GM18517 (cell line): ENCODE measurements at regions not wholly inside any gene's neighbourhood (a gene's known extent, or its start where the extent isn't known, plus 50 kb on each side); places are given as distances from the start of the nearest gene placed in this dataset.
A peak's percentile ranks its signal among the peaks of the same experiment; 100 is the strongest.

Experiments
- ATAC-seq: cut with Tn5 transposase; IDR thresholded peaks from one replicate; pipeline ENCODE4 v1.9.1; 2021; ENCODE audit warnings: mild to moderate bottlenecking, moderate library complexity; ENCODE audit not compliant: unreplicated experiment

DNA sequence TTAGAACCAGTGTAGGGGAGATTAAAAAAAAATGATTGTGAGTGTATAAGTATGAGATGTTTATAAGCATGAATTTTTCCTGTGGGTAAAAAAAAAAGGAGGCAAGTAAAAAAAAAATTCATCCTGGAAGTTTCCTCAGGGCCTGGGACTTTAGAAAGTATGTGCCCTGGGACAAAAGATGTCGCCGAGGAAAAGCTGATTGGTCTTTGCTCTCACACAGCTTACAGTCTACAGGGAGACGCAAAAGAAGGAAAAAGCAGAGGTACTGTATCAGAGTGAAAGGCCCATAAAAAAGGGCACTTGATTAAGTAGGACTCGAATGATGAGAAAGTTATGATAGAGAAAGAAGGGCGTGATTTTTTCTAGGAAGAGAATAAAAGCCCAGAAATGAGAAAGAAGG is 501.4 kb upstream of the MEF2C start:
- no peak for ATAC-seq

DNA sequence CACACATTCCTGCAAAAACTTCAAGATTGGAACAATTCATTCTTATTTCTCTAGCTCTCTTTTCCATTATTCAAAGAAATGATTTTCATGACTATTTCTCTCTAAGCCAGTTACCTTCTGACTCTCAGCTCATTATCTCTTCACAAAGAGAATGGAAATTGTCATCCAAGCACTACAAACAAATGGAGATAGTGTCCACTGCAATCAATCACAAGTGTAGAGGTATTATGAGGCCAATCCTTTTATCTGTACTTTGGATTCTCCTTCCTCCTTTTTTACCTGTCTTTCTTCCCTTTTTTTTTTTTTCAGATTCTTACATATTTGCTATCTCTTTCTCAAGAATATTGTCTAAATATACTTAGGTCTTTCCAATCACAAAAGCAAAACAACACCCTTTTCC is 497.7 kb upstream of the MEF2C start:
- ATAC-seq: no peak

DNA sequence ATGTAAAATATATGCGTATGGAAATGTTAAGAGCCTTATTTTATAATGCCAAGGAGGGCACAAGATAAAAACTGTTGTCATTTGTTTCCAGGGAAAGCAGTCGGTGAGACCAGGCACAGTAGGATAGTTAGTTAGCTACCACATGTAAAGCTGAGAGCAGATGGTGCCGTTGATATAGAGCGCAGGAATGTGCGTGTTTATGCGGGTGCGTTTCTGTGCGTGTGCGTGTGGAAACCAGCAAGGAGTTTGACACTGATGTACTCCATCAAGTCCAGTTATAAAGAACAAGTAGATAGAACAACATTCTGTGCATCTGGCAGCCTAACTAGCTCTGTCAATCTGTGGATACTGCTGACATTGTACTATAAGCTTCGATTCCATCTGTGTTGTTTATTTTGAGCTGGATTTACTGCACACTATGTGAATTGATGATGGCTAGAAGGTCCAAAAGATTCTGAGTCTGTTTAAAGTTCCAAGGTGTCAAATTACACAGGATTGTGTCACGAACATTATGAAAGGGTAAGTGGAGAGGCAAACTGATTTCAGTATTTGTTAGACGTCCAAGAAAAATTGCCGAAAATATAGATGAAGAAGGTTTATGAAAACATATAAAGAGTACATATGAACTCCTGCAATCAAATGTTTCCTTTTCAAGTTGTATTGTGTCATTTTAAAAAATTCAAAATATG is 494.9 kb upstream of the MEF2C start:
- no peak for ATAC-seq

DNA sequence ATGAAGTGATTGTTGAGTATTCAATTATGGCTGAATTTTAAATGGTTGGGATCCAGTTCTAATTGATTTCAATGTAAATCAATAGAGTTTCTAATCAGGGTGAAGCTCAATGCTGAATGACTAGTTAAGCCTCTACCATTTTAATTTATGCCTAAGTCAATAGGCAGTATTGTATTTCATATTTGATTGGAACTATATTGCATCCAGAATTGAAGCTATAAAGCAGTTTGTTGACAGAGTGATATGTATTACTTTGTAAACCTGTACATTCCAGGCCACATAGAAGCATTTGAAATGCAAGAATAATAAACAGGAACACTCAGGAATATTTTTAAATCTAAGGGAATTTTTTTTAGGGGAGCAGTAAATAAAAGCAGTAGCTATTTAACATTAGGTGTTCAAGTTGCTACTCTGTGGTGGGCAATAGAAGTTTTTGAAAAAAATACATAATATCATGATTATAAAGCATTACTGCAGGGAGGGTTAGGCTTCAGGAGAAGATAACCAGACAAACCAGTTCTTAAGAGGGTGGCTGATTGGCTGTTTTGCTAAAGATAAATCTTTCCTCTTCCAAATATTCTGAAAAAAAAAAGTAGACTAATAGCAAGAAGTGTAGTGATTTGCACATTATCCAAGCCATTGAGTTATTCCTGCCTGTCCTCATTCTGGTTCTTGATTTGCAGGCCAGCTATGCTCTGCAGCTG is 492.0 kb upstream of the MEF2C start:
- no peak for ATAC-seq

DNA sequence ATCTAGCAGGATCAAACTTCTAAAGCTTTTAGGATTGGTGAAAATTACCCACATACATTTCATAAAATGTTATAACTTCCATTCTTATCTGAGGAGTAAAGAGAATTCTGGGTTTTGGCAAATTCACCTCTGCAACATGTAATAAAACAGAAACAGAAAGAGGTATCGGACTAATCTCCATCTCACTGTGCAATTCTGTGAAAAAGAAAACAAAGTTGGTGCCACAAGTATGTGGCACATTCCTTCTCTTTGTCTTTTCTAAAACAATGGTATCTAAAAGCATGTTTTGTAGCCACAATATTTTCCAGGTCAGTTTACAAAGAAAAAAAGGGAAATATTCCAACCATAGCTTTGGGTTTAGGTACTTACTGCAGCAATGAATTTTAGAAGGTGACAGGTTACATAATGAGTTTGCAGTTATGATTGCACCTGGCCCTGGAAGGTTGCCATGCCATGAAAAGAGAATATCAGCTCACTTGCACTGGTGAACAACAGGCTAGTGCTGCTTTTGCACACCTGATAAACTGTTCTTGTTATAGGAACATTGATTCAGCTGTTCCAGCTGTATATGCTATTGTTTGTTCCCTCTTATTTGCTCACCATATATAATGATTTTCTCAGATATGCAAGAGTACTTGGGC is 491.3 kb upstream of the MEF2C start:
- peak; percentile 74 for ATAC-seq

DNA sequence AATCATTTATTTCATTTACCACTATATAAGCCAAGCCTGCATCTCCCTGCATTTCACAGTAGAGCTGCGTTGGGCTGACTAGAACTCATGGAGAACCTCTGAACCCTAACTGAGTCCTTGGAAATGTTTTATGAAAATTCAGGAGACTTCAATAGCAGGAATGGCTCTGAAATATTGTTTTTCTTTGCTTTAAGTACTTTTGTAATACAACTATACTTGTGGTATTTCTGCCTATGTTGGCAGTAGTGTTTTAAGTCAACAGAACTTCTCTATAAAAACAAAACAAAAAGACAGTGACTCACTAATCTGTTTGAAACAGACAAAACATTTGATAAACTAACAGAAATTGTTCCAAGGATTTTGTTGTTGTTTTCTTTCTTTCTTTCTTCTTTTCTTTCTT is 489.2 kb upstream of the MEF2C start:
- no peak for ATAC-seq

DNA sequence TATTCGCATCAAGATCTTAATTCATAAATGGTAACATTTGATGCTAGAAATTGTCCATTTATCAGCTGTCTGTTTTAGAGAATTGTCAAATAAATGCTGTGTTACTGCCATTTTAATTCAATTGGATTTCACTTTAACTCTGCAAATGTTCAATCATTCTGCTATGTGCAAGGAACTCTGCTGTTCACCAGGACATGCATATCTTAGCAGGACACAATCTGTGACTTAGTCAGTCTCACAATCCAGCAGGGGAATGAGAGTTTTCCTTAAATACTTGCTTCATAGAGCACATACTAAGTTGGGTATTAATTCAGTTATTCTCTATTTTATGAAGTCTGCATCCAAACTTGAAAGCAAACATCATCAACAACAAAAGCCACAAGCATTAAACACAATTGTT is 488.7 kb upstream of the MEF2C start:
- no peak for ATAC-seq

DNA sequence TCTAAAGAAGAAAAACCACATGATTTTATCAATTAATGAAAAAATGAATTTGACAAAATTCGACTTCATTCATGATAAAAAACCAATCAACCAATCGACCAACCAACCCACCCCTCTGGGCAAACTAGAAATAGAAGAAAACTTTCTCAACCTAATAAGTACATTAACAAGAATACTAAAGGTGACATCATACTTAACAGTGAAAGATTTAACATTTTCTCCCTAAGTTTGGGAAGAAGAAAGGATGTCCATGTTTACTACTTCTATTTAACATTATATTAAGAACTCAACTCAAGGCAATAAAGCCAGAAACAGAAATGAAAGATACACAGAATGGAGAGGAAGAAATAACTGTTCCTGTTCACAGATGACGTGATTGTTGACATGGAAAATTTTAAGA is 476.1 kb upstream of the MEF2C start:
- ATAC-seq: no peak

DNA sequence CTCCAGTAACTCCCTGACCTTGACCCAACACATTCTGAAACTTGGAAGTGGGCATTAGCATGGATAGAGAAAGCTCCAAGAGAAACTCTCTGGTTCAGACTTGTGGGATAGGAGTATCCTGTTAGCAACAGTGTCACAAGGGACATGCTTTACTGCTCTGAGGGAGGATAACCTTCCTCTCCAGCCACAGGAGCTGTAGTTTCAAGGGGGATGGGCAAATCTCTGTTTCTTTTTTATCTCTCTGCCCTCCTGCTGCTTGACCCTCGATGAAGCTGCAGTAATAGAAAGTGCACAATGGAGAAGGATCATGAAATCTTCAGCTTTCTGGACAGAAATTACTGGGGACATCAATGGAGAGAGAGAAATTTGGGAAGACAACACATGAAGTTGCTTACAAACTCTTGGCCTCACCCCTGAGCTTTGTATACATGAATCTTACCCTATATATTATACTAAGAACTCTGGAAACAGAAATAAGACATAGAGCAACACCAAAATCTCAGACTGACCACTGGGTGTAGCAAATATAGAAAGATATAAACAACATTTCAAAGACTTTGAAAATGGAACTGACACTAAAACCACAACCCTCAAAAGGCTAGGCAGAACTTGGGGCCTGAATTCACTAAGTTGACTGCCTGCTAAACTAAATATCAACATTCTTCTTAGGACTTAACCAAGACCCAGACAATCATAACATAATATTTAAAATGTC is 471.0 kb upstream of the MEF2C start:
- peak; percentile 78 for ATAC-seq

DNA sequence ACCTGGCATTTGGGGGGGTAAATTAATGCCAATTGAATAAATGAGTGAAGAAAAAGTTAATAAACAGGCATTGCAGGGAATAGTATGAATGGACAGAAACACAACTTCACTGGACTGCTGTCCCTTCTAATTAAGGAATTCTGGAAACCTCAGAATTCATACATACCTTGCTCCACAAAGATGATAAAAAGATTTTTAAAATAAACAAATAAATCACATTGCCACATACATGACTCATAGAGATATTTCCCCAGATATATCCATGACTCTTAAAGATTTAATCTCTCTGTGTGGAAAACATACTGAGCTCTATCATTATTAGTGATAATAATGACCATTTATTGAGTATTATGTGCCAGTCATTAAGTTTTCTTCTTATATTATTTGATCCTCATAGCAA is 469.0 kb upstream of the MEF2C start:
- ATAC-seq: no peak

DNA sequence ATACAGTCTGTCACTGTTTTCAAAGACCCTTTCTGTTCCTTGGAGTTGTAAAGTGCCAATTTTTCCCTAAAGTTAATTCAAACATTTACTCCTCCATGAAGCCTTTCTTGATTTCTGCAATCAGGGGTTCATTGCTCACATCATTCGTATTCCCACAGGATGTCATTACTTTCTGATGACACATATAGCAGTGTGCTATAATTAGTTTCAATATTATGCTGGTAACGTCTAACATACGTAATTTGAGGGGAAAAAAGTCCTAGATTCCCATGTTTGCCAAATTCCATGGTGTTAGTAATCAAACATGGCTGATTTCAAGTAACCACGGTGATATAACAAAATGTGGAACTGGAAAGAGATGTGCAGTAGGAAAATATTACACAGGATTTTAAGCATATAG is 468.2 kb upstream of the MEF2C start:
- no peak for ATAC-seq

DNA sequence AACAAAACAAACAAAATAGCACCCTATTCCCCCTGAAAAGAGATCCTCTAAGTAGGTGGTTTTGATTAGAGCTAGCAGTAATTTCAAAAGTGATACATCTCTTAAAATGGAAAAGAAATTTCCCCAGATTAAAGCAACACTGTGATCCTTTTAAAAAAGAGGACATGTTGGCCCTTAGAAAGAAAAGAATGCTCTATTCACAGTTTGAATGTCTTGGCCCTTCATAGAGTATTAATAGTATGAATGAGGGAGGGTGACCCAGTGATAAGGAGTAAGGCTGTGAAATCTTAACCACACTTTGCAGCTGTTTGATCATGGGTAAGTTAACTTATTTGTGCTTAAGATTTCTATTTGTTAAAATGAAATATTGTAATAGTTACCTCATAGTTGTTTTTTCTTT is 467.7 kb upstream of the MEF2C start:
- no peak for ATAC-seq

DNA sequence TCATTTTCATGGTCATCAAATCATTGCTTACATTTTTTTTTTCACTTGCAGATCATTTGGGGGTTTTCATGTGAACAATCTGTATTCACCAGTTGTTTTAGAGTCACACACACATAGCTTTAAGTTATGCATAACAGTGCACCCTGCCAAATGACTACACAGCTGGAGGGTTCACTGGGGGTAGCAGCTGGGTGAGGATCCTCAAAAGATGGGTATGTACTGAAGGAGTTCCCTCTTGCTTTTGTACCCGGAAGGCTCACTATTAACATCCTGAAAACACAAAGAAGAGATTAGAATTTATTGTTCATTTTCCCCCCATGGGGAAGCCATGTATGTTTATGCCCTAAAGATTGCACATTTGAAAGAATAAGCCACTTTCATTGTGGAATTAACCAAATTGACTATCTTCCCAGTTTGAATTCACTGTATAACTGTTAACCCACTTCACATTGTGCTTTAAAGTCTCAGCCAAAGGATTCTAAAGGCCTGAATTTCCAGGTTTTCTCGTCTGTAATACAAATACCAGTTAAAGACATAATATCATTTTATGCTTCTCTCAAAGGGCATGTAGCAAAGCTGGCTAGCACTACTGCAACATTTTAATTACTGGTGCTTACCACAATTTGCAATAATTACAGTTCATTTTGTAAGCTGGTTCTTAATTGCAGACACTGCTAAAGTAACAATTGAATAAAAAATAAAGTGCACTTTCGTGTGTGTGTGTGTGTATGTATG is 466.4 kb upstream of the MEF2C start:
- no peak for ATAC-seq

DNA sequence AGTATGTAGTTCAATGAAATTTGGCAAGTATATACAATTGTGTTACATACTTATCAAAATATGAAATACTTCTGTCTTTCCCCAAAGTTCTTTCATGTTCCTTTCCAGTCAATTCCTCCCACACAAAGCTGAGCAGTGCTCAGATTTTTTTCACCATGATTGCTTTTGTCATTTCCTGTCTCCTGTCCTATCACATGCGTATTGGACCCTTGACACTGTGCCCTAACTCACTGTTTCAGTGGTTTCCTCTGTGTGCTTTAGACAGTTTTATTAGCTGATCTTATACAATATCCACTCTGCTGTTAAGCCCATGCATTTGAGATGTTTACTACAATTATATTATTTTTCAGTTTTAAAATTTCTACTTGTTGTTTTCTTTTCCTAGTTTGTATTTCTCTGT is 463.6 kb upstream of the MEF2C start:
- ATAC-seq: no peak

DNA sequence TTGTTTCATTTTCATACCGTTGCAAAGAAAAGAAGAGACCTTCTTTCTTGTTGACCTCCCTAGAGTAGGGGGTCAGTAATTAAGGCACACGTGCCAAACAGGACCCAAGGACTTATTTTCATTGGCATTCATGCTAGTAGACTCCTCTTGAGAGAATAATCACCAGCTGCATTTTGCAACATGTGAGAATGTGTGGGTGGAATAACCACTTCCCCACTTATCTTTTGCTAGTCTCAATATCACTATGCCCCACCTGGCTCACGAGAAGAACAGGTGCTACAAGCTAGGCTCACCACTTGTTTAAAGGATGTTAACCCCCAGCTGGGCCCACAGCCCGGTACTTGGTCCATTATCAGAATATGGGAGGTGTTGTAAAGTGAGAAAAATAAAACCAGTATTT is 460.7 kb upstream of the MEF2C start:
- ATAC-seq: peak; percentile 90

DNA sequence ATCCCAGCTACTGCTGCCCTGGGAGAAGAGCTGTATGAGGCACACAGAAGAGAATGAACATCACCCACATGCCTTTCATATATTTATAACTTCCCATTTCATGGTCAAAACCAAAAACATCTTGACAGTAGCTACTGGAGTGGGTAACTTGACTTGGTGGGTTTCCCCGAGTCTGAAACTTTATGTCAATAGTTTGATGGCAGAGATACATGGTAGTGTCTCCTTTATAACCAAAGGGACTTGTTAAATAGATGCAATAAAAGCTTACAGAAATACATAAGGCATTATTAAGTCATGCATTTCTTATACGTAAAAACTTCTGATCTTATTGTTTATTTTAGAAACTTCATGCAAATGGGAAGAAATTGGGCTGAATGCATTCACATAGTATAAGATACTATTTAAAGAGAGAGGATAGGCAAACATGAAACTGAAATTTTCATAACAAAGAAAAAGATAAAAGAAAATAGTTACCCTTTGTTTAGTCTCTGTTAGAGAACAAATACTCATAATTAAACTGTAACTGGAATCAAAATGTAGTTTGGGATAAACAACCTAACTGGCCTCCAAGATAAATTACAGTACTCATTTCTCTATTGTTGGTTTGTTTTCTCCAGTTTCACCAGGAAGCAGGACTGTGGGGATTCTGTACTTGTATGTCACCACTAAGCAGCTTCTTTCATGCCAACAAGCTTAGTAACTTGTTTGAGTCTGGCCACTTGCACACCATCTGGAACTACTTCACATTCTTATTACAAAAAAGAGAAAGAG is 459.3 kb upstream of the MEF2C start:
- peak; percentile 32 for ATAC-seq

DNA sequence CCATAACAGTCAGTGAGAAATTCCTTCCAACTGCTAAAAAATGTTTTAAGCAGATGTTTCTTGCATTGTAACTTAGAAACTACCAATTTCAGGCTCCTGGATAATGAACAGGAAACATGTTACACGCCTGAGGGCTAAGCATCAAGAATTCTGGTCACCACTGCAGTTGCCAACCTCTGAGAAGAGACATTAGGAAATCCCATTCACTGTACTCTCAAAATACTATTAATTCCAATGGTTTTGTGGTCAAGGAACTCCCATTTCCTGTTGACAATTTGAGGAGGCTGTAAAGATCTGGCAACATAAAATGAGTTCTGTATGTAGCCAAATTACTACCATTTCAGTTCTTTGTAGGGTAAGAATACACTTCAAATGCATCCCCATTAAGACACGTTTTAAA is 456.0 kb upstream of the MEF2C start:
- no peak for ATAC-seq

DNA sequence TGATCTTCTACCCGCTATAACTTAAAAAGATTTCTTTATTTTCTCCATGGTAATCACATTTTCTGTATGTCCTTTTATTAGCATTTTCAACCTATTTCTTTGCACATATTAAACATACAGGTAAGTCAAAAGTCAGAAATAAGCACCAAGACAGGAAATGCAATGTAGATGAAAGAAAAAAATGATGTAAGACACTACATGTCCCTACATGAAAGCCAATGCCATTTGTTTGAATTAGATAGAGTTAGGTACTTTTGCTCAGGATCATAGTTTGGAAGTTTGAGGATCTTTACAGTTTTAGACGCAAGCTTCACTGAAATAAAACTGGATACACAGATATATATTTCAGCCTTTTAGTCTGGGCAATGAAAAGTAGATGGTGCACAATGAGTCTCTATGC is 453.1 kb upstream of the MEF2C start:
- no peak for ATAC-seq

DNA sequence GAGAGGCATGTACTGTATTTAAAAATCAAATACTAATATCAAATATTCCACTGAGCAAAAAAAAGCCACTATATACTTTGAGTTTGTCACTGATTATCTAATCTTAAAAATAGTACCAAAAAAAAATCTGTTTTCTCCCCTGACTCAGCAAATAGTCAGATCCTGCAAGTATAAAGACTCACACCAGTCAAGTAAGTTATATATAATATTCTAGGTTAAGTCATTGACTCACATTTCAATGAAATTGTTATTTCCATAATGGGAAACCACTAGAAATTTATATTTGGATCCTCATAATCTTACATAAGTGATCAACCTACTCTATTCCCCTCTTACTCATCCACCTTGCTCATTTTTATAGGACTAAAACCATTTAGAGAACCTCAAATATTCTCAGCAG is 447.2 kb upstream of the MEF2C start:
- ATAC-seq: no peak

DNA sequence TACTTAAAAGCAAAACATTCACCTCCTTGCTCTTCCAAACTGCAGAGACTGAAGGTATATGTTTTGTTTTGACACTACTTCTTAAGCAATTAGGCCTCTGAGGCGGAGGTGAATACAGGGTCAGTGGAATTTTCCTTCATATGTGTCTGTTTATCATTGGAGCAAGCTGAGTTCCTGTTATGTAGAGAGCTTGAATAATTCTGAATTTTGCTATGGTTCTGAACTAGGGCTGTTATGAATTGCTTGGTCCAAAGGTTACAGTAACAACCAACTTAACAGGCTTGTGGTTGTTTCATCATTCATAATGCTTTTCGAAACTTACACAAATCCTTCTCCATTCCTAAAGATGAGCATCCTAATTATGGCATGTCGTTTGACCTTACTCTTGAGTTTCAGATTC is 444.6 kb upstream of the MEF2C start:
- ATAC-seq: no peak
